H54 (cell line): ENCODE measurements at regions not wholly inside any gene's neighbourhood (a gene's known extent, or its start where the extent isn't known, plus 50 kb on each side); places are given as distances from the start of the nearest gene placed in this dataset.

Source experiments
- DNase-seq: peaks from one replicate; pipeline ENCODE4 v3.0.0; 2011; ENCODE audit warnings: low spot score, mixed read lengths; ENCODE audit not compliant: insufficient read length
- FAIRE-seq: peaks from 3 replicates; lab custom pipeline; 2011; peaks lifted over from hg19 to GRCh38; lab: Jason Lieb, UNC
- POLR2A ChIP-seq: IDR thresholded peaks from 2 replicates; pipeline ENCODE4 v1.6.1; 2011; ENCODE audit warnings: low read depth, mild to moderate bottlenecking, low read length

- TF ChIP-seq POLR2A = no peak
- DNase-seq = no peak
These were observed 91.1 kb downstream of the MPP7 start for GRCh38 chr10:28211759-28212158.

GRCh38 chr10:28207799-28208198 lies 95.1 kb downstream of the MPP7 start:
- FAIRE-seq = no peak
- no peak for TF ChIP-seq POLR2A
- no peak for DNase-seq

More at GRCh38 chr10:28211759-28212158, 91.1 kb downstream of the MPP7 start:
- FAIRE-seq = no peak

GRCh38 chr10:28202941-28203352 lies 99.9 kb downstream of the MPP7 start:
- DNase-seq (no peak), FAIRE-seq (peak; percentile 48)
- no peak for TF ChIP-seq POLR2A

- FAIRE-seq (peak; percentile 11), DNase-seq (no peak)
- no peak for TF ChIP-seq POLR2A
These were observed 101.2 kb downstream of the MPP7 start for GRCh38 chr10:28201410-28202400.

- FAIRE-seq = no peak
- TF ChIP-seq POLR2A = no peak
These were observed 102.1 kb downstream of the MPP7 start for GRCh38 chr10:28200775-28201174.

GRCh38 chr10:28199941-28200340 lies 102.9 kb downstream of the MPP7 start:
- TF ChIP-seq POLR2A = no peak
- DNase-seq (no peak), FAIRE-seq (no peak)

More at GRCh38 chr10:28200775-28201174, 102.1 kb downstream of the MPP7 start:
- DNase-seq = no peak

- no peak for TF ChIP-seq POLR2A
- DNase-seq = no peak
- no peak for FAIRE-seq
These were observed 112.7 kb downstream of the MPP7 start for GRCh38 chr10:28190196-28190595.

- DNase-seq = no peak
- peak; percentile 11 for FAIRE-seq
- TF ChIP-seq POLR2A = no peak
These were observed 114.3 kb downstream of the MPP7 start for GRCh38 chr10:28188526-28188925.

GRCh38 chr10:28186887-28187578 lies 115.8 kb downstream of the MPP7 start:
- FAIRE-seq (no peak), DNase-seq (no peak)
- no peak for TF ChIP-seq POLR2A

GRCh38 chr10:28186461-28186860 lies 116.4 kb downstream of the MPP7 start:
- TF ChIP-seq POLR2A = no peak
- DNase-seq = no peak
- no peak for FAIRE-seq

GRCh38 chr10:28184810-28185209 lies 118.1 kb downstream of the MPP7 start:
- FAIRE-seq = no peak
- DNase-seq = no peak
- TF ChIP-seq POLR2A = no peak

- TF ChIP-seq POLR2A = no peak
- FAIRE-seq (no peak), DNase-seq (no peak)
These were observed 121.3 kb downstream of the MPP7 start for GRCh38 chr10:28181478-28182096.

- TF ChIP-seq POLR2A = no peak
- DNase-seq (no peak), FAIRE-seq (peak; percentile 65)
These were observed 122.2 kb downstream of the MPP7 start for GRCh38 chr10:28180654-28181053.

GRCh38 chr10:28179743-28180099 lies 123.1 kb downstream of the MPP7 start:
- no peak for TF ChIP-seq POLR2A
- FAIRE-seq = no peak
- DNase-seq = no peak
